MM.1S (cell line): ENCODE measurements at regions not wholly inside any gene's neighbourhood (a gene's known extent, or its start where the extent isn't known, plus 50 kb on each side); places are given as distances from the start of the nearest gene placed in this dataset.

Experiments
- CTCF ChIP-seq: fragments of 300-600 bp; sonication (generic); IDR thresholded peaks from 2 replicates; pipeline ENCODE4 v1.5.1; 2016; ENCODE audit warnings: antibody characterized with exemption, low read length, mixed read lengths
- EZH2 ChIP-seq: fragments of 300-600 bp; sonication (generic); optimal IDR thresholded peaks from 2 replicates; pipeline ENCODE3; 2017; ENCODE audit warnings: low read depth, mild to moderate bottlenecking, antibody characterized with exemption, low read length, mixed read lengths
- EZH2phosphoT487 ChIP-seq: fragments of 300-600 bp; sonication (generic); IDR thresholded peaks from 2 replicates; pipeline ENCODE4 v1.6.1; 2018; ENCODE audit warnings: antibody characterized with exemption, low read length

DNA sequence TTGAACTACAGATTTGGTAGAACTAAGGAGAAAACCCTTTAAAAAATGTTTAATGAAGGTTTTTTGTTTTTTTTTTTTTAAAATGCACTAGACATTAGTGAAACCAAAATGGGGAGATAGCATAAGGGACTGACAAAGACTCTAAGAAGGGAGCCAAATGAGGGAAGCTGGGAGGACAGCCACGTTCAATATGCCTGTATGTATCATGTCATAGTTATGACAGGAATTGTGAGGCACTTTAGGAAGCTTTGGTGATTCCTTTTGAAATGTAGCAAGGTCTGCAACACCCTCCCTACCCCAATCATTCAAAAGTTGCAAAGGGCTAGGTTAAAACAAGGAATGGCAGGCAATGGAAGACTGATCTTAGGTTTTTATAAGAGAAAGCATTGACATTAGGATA, 526.0 kb downstream of the TLL1 start:
- TF ChIP-seq CTCF (no peak), EZH2 (no peak), EZH2phosphoT487 (no peak)
